AG09309 (cell line): ENCODE measurements at regions not wholly inside any gene's neighbourhood (a gene's known extent, or its start where the extent isn't known, plus 50 kb on each side); places are given as distances from the start of the nearest gene placed in this dataset.
"Not testable (repeated sequence)": the region's sequence is repeated elsewhere in the genome, so short reads cannot be mapped to it uniquely, and the experiment has no call there.

ENCODE experiments used
- DNase-seq: peaks from one replicate; pipeline ENCODE4 v3.0.0-alpha.2; 2010; ENCODE audit warnings: low read depth
- H3K4me3 ChIP-seq: 2 replicates; pipeline ENCODE4 v1.5.1; 2011; ENCODE audit warnings: mild to moderate bottlenecking, low read depth, low read length, moderate library complexity; ENCODE audit not compliant: control insufficient read depth
- CTCF ChIP-seq: IDR thresholded peaks from 2 replicates; pipeline ENCODE4 v1.5.1; 2011; ENCODE audit warnings: mild to moderate bottlenecking, low read depth, low read length, inconsistent platforms; ENCODE audit not compliant: insufficient read depth, control insufficient read depth; ENCODE audit errors: missing control alignments

GRCh38 chr5:85395526-85395925, 1010.8 kb upstream of the EDIL3 start:
- TF ChIP-seq CTCF: no peak
- no peak for DNase-seq
- H3K4me3 ChIP-seq: no peak overlapping the region

GRCh38 chr5:85397451-85397850, 1012.8 kb upstream of the EDIL3 start:
- no peak for DNase-seq
- no peak overlapping the region for H3K4me3 ChIP-seq
- TF ChIP-seq CTCF: no peak

GRCh38 chr5:85428426-85428934, 1043.8 kb upstream of the EDIL3 start:
- no peak for DNase-seq

GRCh38 chr5:85431726-85432125, 1047.0 kb upstream of the EDIL3 start:
- not testable (repeated sequence) for H3K4me3 ChIP-seq, DNase-seq

More at GRCh38 chr5:85428426-85428934, 1043.8 kb upstream of the EDIL3 start:
- no peak overlapping the region for H3K4me3 ChIP-seq
- no peak for TF ChIP-seq CTCF

- TF ChIP-seq CTCF: no peak
- H3K4me3 ChIP-seq: no peak overlapping the region
- DNase-seq: no peak
These were observed 1056.5 kb upstream of the EDIL3 start for GRCh38 chr5:85441156-85441555.

- no peak for TF ChIP-seq CTCF
- no peak for DNase-seq
- no peak overlapping the region for H3K4me3 ChIP-seq
These were observed 1057.2 kb upstream of the EDIL3 start for GRCh38 chr5:85441853-85442252.

DNA sequence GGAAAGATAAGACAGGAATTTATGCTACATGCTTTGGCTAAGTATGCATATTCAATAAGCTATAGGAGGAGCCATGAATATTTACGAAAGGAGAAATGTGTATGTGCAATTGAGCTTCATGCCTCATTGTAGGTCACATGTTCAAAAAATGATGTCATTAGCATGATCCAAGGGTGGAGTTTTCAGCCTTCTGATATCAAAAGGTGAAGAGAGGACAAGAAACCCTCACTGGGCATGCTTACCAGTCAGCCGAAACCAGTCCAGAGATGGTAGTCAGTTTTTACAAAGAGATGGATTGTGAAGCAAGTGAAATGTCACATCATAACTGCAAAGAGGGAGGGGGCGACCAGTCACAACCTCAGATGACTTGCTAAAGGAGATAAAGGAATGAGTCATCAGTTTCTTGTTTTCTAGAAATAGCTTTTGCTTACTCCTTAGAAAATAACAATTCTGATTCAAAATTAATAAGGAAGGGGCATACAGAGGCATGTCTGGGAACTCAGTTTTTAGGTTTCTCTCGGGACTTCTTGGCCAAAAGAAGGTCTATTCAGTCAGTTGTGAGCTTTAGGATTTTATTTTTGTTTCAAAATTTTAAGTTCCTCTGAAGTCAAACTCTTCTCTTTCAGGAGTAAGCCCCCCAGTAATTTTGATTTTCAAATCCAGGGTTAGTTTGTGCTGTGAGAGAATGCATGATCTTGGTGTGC, 1067.8 kb upstream of the EDIL3 start:
- no peak overlapping the region for H3K4me3 ChIP-seq
- no peak for DNase-seq
- TF ChIP-seq CTCF: no peak
